GM19328 (cell line): ENCODE measurements at regions not wholly inside any gene's neighbourhood (a gene's known extent, or its start where the extent isn't known, plus 50 kb on each side); places are given as distances from the start of the nearest gene placed in this dataset.
"Not testable (repeated sequence)": the region's sequence is repeated elsewhere in the genome, so short reads cannot be mapped to it uniquely, and the experiment has no call there.

Source experiments
- ATAC-seq: cut with Tn5 transposase; IDR thresholded peaks from one replicate; pipeline ENCODE4 v1.9.1; 2021; ENCODE audit warnings: mild to moderate bottlenecking, moderate library complexity; ENCODE audit not compliant: unreplicated experiment

- no peak for ATAC-seq
Observed at GRCh38 chr17:72563952-72564351, 443.1 kb downstream of the SOX9 start.

GRCh38 chr17:72565006-72565405 lies 444.2 kb downstream of the SOX9 start:
- no peak for ATAC-seq

GRCh38 chr17:72565758-72566157 lies 444.9 kb downstream of the SOX9 start:
- no peak for ATAC-seq

- no peak for ATAC-seq
Observed at GRCh38 chr17:72566671-72567484, 446.1 kb downstream of the SOX9 start.

GRCh38 chr17:72567774-72568173 lies 447.0 kb downstream of the SOX9 start:
- no peak for ATAC-seq

- ATAC-seq, result no peak
Observed at GRCh38 chr17:72569148-72569946, 448.5 kb downstream of the SOX9 start.

GRCh38 chr17:72571813-72572396 lies 451.1 kb downstream of the SOX9 start:
- ATAC-seq, result no peak

GRCh38 chr17:72572604-72573491 lies 452.0 kb downstream of the SOX9 start:
- ATAC-seq, result no peak

- ATAC-seq, result not testable (repeated sequence)
Observed at GRCh38 chr17:72573492-72573801, 452.6 kb downstream of the SOX9 start.

- no peak for ATAC-seq
Observed at GRCh38 chr17:72574675-72575510, 454.1 kb downstream of the SOX9 start.

GRCh38 chr17:72575542-72576233 lies 454.9 kb downstream of the SOX9 start:
- no peak for ATAC-seq

GRCh38 chr17:72576289-72576759 lies 455.5 kb downstream of the SOX9 start:
- ATAC-seq, result no peak

GRCh38 chr17:72578817-72579470 lies 458.1 kb downstream of the SOX9 start:
- no peak for ATAC-seq

- ATAC-seq, result no peak
Observed at GRCh38 chr17:72579990-72580320, 459.1 kb downstream of the SOX9 start.

GRCh38 chr17:72580321-72581127 lies 459.7 kb downstream of the SOX9 start:
- ATAC-seq, result no peak

GRCh38 chr17:72587156-72587555 lies 466.3 kb downstream of the SOX9 start:
- no peak for ATAC-seq

GRCh38 chr17:72587773-72588511 lies 467.1 kb downstream of the SOX9 start:
- no peak for ATAC-seq
